HG03378 (cell line): ENCODE measurements at regions not wholly inside any gene's neighbourhood (a gene's known extent, or its start where the extent isn't known, plus 50 kb on each side); places are given as distances from the start of the nearest gene placed in this dataset.
A peak's percentile ranks its signal among the peaks of the same experiment; 100 is the strongest.

Experiments
- ATAC-seq: cut with Tn5 transposase; IDR thresholded peaks from one replicate; pipeline ENCODE4 v1.9.1; 2021; ENCODE audit warnings: mild to moderate bottlenecking, moderate library complexity; ENCODE audit not compliant: unreplicated experiment

DNA sequence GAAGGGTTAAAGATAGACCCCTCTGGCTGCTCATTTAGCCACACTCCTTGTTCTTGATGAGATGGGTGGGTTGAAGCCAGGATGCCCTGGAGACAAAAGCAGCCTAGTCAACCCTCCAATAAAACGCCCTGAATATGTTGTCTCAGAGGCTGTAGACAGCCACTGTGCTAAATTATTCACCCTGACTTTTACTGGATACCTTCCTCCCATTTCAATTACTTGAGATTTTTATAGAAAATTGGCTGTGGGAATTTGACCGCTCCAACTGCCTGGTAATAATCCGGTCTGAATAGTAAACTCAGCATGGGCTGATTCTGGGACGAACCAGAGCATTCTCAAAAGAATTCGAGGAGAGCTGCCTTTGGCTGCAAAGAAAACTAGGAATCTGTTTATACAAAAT is 104.2 kb downstream of the SNX18 start:
- ATAC-seq, result no peak

DNA sequence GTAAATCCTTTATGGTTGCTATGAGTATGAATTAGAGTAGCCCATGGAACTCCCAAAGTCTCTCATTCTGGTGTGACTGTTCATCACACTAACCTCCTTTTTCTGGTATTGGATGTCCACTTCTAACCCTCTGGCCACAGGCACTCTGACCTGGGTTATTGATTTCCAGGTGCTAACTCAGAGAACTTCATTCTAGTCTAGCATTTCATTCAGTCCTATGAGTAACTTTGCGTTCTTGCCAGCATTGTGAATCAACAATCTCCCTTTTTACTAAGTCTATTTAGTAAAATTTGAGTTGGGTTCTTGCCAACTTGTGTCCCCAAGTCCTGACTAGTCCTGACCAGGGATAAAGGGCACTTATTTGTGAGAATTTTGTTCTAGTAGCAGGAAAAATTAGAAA is 103.5 kb downstream of the SNX18 start:
- ATAC-seq, result no peak

DNA sequence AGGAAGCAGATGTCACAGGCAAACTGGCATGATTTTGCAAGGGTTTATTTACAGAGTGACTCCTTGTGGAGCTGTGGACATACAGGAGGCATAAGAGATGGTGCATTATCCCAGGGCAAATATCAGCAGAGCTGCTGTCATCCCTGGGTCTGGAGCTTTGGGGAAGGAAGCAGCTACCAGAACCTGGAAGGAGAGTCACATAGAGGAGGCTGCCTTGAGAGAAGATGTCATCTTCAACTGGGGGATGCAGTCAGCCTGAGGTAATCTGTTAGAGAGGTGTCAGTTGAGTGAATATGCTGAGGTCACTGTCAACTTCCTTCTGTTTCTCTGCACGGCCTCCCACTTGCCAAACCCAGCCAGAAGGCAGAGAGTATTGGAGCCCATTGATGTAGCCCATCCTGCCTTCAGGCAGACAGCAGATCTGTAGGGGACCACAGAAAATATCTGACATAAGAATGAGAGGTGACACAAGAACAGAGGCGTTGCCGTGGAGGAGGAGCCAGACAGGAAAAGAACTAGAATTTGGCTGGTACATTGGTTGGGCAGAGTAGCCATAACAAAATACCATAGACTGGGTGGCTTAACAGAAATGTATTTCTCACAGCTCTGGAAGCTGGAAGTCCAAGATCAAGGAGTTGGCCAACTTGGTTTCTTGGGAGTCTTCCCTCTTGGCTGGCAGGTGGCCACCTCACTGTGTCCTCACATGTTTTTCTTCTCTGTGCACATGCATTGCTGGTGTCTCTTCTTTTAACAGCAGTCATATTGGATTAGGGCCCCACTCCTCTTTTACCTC is 102.8 kb downstream of the SNX18 start:
- ATAC-seq, result no peak

- no peak for ATAC-seq
Observed at GRCh38 chr5:54619731-54620130, 102.2 kb downstream of the SNX18 start.

- no peak for ATAC-seq
Observed at GRCh38 chr5:54616518-54617220, 99.1 kb downstream of the SNX18 start.

GRCh38 chr5:54616031-54616430 is 98.5 kb downstream of the SNX18 start:
- ATAC-seq, result no peak

GRCh38 chr5:54615381-54615780 is 97.8 kb downstream of the SNX18 start:
- no peak for ATAC-seq

- no peak for ATAC-seq
Observed at GRCh38 chr5:54612711-54613110, 95.2 kb downstream of the SNX18 start.

GRCh38 chr5:54611290-54611951 is 93.9 kb downstream of the SNX18 start:
- no peak for ATAC-seq

- peak; percentile 100 for ATAC-seq
Observed at GRCh38 chr5:54610197-54610944, 92.8 kb downstream of the SNX18 start.

DNA sequence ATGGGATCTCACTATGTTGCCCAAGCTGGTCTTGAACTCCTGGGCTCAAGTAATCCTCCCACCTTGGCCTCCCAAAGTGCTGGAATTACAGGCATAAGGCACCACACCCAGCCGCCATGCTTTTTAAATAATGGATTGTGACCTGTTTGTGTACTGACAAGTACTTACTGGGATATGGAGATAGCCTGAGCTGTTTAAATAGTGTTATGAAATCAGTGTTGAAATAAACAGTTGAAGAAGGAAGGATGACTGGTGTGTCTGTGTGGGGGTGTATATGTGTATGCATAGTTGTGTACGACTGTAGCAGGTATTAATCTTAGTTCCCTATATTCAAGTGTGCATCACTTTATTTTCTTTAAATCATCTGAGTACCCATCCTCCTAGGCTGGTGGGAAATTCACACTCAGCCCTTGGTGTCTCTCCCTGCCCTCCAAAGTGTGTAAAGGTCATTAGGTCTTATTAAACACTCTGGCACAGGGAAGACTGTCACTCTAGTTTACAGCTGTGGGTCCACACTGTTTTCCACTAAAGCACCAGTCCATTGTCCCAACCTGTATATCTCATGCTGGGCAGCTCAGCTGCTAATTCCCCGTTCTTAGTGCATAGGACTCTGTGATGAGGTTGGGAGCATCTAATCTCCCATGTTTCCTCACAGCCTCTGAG is 91.0 kb downstream of the SNX18 start:
- ATAC-seq, result no peak

DNA sequence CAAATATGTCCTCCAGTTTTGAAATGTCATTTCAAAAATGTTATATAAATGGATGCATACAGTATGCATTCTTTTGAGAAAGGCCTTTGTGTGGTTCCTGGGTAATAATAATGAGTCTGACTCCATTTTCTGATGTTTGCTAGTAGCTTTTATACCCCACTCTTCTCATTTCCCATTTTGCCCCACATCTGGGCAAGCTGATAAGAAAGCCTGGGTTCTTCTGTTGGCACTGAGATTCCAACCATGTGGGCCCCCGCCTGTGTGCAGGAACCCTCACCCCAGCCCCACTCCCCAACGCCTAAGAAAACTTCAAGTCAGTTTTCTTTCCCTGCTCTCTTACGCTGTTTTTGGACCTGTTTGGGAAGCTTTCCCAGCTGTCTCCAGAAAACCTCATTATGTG is 89.4 kb downstream of the SNX18 start:
- no peak for ATAC-seq

GRCh38 chr5:54603372-54603771 is 85.8 kb downstream of the SNX18 start:
- ATAC-seq, result no peak

DNA sequence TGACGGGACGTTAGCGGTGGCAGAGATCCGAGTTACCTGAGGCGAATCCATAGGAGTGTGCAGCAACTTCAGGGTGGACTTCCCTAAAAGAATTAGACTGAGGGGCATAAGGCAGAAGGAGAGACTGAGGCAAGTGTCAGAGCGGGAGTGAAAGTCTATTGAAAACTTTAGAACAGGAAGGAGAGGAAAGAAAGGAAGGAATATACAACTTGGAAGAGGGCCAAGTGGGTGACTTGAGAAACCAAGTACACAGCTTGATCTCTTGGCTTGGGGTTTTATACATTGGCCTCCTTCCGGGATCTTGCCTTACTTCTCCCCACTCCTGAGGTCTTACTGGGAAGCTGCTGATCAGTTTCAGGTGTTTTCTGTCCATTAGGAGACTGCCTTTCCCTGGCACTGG is 84.9 kb downstream of the SNX18 start:
- no peak for ATAC-seq

GRCh38 chr5:54601411-54602230 is 84.1 kb downstream of the SNX18 start:
- ATAC-seq, result no peak
